GM13976 (cell line): ENCODE measurements at regions not wholly inside any gene's neighbourhood (a gene's known extent, or its start where the extent isn't known, plus 50 kb on each side); places are given as distances from the start of the nearest gene placed in this dataset.
"Not testable (repeated sequence)": the region's sequence is repeated elsewhere in the genome, so short reads cannot be mapped to it uniquely, and the experiment has no call there.

ENCODE experiments used
- DNase-seq: peaks from one replicate; pipeline ENCODE4 v3.0.0; 2012; ENCODE audit warnings: low spot score
- CTCF ChIP-seq: IDR thresholded peaks from 2 replicates; pipeline ENCODE4 v1.5.1; 2012; ENCODE audit warnings: borderline replicate concordance, mild to moderate bottlenecking; ENCODE audit not compliant: insufficient read depth; ENCODE audit errors: extremely low read depth, missing control alignments, control extremely low read depth
- in situ Hi-C: fragments of 300-500 bp; cut with MboI; formaldehyde crosslinking; loops from one replicate; pipeline ENCODE4 v1.12.0; 2022; ENCODE audit warnings: low sequenced_read_pairs, mixed read lengths, inconsistent platforms; ENCODE audit not compliant: unreplicated experiment

- in situ Hi-C loops, result no loop called here
- DNase-seq, result no peak
- no peak for TF ChIP-seq CTCF
These were observed 221.8 kb upstream of the UBL3 start for GRCh38 chr13:30071969-30072817.

GRCh38 chr13:30065181-30065580 lies 214.8 kb upstream of the UBL3 start:
- TF ChIP-seq CTCF, result no peak
- in situ Hi-C loops, result no loop called here
- DNase-seq, result no peak

DNA sequence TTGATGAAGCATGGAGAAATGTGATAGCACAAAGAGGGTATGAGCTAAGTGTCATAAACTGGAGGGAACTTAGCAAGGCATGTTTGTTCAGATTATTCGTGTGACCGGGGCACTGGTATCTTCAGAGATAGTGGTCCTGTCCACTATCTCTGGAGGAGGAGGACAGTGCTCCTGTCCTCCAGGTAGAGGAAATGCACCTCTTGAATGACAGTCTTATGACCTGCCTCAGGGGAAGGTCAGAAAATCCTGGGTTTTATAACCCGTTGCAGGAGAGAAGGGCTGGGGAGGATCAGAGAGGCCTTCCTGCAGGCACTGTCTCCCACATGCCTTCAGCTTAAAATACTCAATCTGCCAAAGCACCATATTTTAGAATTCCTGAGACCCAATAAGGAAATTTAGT lies 213.5 kb upstream of the UBL3 start:
- in situ Hi-C loops, result no loop called here
- DNase-seq, result no peak
- no peak for TF ChIP-seq CTCF

DNA sequence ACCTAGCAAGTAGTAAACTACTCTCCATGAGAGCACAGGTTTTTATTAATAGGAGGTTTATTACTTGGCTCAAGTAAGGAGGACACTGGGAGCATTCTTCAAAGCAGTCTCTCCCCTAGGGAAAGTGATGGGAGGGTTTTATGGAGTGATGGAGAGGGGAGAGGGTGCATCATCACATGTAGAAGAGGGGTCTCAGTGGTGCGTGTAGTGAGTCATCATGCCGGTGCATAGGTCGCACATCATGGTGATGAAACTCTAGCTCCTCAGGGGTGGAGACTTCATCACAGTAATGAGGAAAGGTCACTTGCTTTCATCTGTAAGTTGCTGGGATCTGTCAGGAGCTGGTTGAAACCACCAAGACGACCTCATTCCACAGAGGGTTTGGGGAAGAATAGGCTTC lies 210.8 kb upstream of the UBL3 start:
- in situ Hi-C loops, result no loop called here
- DNase-seq, result no peak
- no peak for TF ChIP-seq CTCF

- no peak for DNase-seq
- in situ Hi-C loops, result no loop called here
- no peak for TF ChIP-seq CTCF
These were observed 208.0 kb upstream of the UBL3 start for GRCh38 chr13:30058429-30058828.

GRCh38 chr13:30054546-30054945 lies 204.1 kb upstream of the UBL3 start:
- in situ Hi-C loops, DNase-seq: not testable (repeated sequence)

DNA sequence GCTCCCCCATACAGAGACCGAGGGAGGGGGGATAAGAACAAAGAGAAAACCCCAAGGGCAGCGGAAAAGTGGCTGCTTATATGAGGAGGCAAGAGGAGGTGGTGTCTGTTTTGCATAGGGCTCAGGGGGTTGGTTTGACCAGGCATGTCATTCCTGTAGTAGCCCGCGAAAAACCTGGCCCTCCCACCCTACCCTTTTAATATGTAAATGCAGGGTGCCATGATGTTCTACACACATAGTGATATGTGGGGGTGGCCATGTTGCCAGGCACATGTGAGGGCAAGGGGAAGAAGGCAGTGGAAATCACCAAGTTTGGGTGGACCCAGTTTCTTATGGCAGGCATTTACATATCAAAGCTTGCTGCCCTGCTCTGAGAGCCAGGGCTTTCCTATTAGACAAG lies 203.5 kb upstream of the UBL3 start:
- in situ Hi-C loops, result no loop called here
- no peak for TF ChIP-seq CTCF
- DNase-seq, result no peak
